ENCODE measurements at regions not wholly inside any gene's neighbourhood (a gene's known extent, or its start where the extent isn't known, plus 50 kb on each side); places are given as distances from the start of the nearest gene placed in this dataset.
"Not testable (repeated sequence)": the region's sequence is repeated elsewhere in the genome, so short reads cannot be mapped to it uniquely, and the experiment has no call there.

DNA sequence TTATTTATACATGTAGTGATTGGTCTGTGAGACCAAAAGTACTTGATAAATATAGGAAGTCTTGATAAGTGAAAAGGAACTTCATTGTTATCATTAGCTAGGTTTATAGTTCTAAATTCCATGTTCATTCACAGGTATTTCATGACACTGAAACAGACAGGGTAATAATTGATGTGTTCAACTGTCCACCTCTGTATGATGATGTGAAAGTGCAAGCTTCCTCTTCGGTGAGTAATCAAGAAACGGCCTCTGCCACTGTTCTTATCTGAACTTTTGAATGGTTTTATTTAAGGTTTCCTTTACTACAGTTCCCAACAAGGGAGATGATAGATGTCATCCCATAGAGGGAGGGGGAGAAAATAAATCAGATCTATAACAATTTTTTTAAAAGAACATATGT is 59.3 kb upstream of the HNRNPA1L2 start:
- TF ChIP-seq, protein P1, sequence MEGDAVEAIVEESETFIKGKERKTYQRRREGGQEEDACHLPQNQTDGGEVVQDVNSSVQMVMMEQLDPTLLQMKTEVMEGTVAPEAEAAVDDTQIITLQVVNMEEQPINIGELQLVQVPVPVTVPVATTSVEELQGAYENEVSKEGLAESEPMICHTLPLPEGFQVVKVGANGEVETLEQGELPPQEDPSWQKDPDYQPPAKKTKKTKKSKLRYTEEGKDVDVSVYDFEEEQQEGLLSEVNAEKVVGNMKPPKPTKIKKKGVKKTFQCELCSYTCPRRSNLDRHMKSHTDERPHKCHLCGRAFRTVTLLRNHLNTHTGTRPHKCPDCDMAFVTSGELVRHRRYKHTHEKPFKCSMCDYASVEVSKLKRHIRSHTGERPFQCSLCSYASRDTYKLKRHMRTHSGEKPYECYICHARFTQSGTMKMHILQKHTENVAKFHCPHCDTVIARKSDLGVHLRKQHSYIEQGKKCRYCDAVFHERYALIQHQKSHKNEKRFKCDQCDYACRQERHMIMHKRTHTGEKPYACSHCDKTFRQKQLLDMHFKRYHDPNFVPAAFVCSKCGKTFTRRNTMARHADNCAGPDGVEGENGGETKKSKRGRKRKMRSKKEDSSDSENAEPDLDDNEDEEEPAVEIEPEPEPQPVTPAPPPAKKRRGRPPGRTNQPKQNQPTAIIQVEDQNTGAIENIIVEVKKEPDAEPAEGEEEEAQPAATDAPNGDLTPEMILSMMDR (conservative IDR thresholded peaks at IDR 0.05), result not testable (repeated sequence)
- not testable (repeated sequence) for TF ChIP-seq ZFX (IDR thresholded peaks at IDR 0.05)
